ENCODE measurements at regions not wholly inside any gene's neighbourhood (a gene's known extent, or its start where the extent isn't known, plus 50 kb on each side); places are given as distances from the start of the nearest gene placed in this dataset.

DNA sequence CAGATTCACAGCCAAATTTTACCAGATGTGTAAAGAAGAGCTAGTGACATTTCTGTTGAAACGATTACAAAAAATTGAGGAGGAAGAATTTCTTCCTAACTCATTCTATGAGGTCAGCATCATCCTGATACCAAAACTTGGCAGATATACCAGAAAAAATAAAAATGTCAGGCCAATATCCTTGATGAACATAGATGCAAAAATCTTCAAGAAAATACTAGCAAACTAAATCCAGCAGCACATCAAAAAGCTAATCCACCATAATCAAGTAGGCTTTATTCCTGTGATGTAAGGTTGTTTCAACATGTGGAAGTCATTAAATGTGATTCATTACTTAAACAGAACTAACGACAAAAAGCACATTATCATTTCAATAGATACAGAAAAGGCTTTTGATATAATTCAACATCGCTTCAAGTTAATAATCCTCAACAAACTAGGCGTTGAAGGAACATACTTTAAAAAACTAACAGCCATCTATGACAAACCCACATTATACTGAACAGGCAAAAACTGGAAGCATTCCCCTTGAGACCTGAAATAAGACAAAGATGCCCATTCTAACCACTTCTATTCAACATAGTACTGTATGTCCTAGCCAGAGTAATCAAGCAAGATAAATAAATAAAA lies 807.7 kb upstream of the ZWINT start (continued):
- TF ChIP-seq TAF1 (IDR thresholded peaks at IDR 0.05; ENCODE audit: borderline replicate concordance, low read depth, low read length) (no peak), SIN3A (IDR thresholded peaks at IDR 0.05; ENCODE audit: borderline replicate concordance, low read depth, low read length) (no peak)

- H2AFZ ChIP-seq (ENCODE audit: low read depth): no peak overlapping the region
- H3K4me1 ChIP-seq (ENCODE audit: control insufficient read depth in 1 of 2, insufficient read depth in 2 of 2, low read depth in 1 of 2, low read length in 1 of 2): no peaks in the 10 kb centered on the region
- no peak overlapping the region for H3K9ac ChIP-seq
- H3K4me3 ChIP-seq (ENCODE audit: low read depth in 2 of 2, low read length in 1 of 2): no peak overlapping the region
- H3K36me3 ChIP-seq (replicated peaks in 1 of 2; ENCODE audit: control insufficient read depth in 1 of 2, insufficient read depth in 2 of 2, low read length in 1 of 2): no peaks in the 10 kb centered on the region
- no peaks in the 10 kb centered on the region for H3K9me3 ChIP-seq
- ChIA-PET CTCF (no interaction called here), POLR2A (no interaction called here)
- no peak for DNase-seq
- H3K27ac ChIP-seq (ENCODE audit: low read depth in 2 of 2, low read length in 1 of 2): no peak overlapping the region
- no peaks in the 10 kb centered on the region for H3F3A ChIP-seq (replicated peaks; ENCODE audit: insufficient read depth)
- no peak overlapping the region for H3K4me2 ChIP-seq
- no peaks in the 10 kb centered on the region for H3K79me2 ChIP-seq (ENCODE audit: insufficient read depth)
- H4K20me1 ChIP-seq (ENCODE audit: insufficient read depth): no peaks in the 10 kb centered on the region
- H3K9me2 ChIP-seq: no peaks in the 10 kb centered on the region
- 11% methylated on average over 2 of the region's 2 CpGs for WGBS (ENCODE audit: low lambda C conversion rate)
- TF ChIP-seq TCF12 (IDR thresholded peaks at IDR 0.05) (no peak), YY1 (IDR thresholded peaks at IDR 0.05; ENCODE audit: low read depth) (no peak), RFX5 (IDR thresholded peaks at IDR 0.05; ENCODE audit: low read length) (no peak), EP300 (IDR thresholded peaks at IDR 0.05; ENCODE audit: borderline replicate concordance in 1 of 2, low read depth in 1 of 2, low read length in 1 of 2) (no peak), SMC3 (IDR thresholded peaks at IDR 0.05; ENCODE audit: low read depth, low read length) (no peak), REST (IDR thresholded peaks at IDR 0.05; ENCODE audit: low read depth, low read length) (no peak), USF2 (IDR thresholded peaks at IDR 0.05; ENCODE audit: borderline replicate concordance, low read depth, low read length) (no peak), EZH2phosphoT487 (IDR thresholded peaks at IDR 0.05; ENCODE audit: borderline replicate concordance, low read depth) (no peak), ELF1 (IDR thresholded peaks at IDR 0.05) (no peak), CTCF (IDR thresholded peaks at IDR 0.05) (no peak), RXRA (IDR thresholded peaks at IDR 0.05; ENCODE audit: borderline replicate concordance, low read depth) (no peak), FOSL2 (IDR thresholded peaks at IDR 0.05; ENCODE audit: borderline replicate concordance, low read depth) (no peak)
- TF ChIP-seq, protein P1, sequence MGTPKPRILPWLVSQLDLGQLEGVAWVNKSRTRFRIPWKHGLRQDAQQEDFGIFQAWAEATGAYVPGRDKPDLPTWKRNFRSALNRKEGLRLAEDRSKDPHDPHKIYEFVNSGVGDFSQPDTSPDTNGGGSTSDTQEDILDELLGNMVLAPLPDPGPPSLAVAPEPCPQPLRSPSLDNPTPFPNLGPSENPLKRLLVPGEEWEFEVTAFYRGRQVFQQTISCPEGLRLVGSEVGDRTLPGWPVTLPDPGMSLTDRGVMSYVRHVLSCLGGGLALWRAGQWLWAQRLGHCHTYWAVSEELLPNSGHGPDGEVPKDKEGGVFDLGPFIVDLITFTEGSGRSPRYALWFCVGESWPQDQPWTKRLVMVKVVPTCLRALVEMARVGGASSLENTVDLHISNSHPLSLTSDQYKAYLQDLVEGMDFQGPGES (IDR thresholded peaks at IDR 0.05; ENCODE audit: low read depth, low read length): no peak
- TF ChIP-seq, protein P2, sequence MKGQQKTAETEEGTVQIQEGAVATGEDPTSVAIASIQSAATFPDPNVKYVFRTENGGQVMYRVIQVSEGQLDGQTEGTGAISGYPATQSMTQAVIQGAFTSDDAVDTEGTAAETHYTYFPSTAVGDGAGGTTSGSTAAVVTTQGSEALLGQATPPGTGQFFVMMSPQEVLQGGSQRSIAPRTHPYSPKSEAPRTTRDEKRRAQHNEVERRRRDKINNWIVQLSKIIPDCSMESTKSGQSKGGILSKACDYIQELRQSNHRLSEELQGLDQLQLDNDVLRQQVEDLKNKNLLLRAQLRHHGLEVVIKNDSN (IDR thresholded peaks at IDR 0.05; ENCODE audit: borderline replicate concordance, low read depth): no peak
- TF ChIP-seq, protein P3, sequence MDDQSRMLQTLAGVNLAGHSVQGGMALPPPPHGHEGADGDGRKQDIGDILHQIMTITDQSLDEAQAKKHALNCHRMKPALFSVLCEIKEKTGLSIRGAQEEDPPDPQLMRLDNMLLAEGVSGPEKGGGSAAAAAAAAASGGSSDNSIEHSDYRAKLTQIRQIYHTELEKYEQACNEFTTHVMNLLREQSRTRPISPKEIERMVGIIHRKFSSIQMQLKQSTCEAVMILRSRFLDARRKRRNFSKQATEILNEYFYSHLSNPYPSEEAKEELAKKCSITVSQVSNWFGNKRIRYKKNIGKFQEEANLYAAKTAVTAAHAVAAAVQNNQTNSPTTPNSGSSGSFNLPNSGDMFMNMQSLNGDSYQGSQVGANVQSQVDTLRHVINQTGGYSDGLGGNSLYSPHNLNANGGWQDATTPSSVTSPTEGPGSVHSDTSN (IDR thresholded peaks at IDR 0.05): no peak
- H3K27me3 ChIP-seq (ENCODE audit: insufficient read depth): no peaks in the 10 kb centered on the region
Observed at GRCh38 chr10:57165671-57166070, 804.6 kb upstream of the ZWINT start.
